ENCODE measurements at regions not wholly inside any gene's neighbourhood (a gene's known extent, or its start where the extent isn't known, plus 50 kb on each side); places are given as distances from the start of the nearest gene placed in this dataset.

DNA sequence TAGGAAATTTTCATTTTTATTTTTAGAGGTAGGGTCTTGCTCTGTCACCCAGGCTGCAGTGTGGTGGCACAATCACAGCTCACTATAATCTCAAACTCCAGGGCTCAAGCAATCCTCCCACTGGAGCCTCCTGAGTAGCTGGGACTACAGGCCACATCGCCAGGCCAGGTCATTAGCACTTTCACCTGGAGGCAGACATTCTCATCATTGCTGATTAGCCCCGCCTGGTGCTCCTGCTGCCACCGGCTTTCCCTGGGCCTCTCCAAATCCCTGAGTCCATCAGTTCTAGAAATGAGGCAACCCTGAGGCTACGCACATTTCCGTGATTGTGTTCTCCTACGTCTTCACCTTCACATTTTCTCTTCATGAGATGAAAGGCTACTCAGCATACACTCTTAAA is 607.7 kb upstream of the NRSN1 start:
- Histone ChIP-seq H3K36me3 (ENCODE audit: control insufficient read depth in 2 of 2, insufficient read depth in 1 of 2, low read length in 2 of 2) (no peaks in the 10 kb centered on the region), H3K27ac (ENCODE audit: extremely low read depth, low read depth, low read length) (no peak overlapping the region), H3K4me3 (ENCODE audit: low read depth, low read length) (no peak overlapping the region), H3K4me1 (ENCODE audit: control insufficient read depth, insufficient read depth, low read length) (no peaks in the 10 kb centered on the region), H3K9me3 (ENCODE audit: control insufficient read depth, insufficient read depth, low read depth, low read length) (no peaks in the 10 kb centered on the region)
- TF ChIP-seq ZNF426 (tag by site-specific recombination; IDR thresholded peaks at IDR 0.05), result no peak
- TF ChIP-seq, protein P1, sequence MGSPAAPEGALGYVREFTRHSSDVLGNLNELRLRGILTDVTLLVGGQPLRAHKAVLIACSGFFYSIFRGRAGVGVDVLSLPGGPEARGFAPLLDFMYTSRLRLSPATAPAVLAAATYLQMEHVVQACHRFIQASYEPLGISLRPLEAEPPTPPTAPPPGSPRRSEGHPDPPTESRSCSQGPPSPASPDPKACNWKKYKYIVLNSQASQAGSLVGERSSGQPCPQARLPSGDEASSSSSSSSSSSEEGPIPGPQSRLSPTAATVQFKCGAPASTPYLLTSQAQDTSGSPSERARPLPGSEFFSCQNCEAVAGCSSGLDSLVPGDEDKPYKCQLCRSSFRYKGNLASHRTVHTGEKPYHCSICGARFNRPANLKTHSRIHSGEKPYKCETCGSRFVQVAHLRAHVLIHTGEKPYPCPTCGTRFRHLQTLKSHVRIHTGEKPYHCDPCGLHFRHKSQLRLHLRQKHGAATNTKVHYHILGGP (tag by site-specific recombination; IDR thresholded peaks at IDR 0.05), result no peak
- TF ChIP-seq ZBTB26 (tag by site-specific recombination; optimal IDR thresholded peaks at IDR 0.05), result no peak
- no peak for TF ChIP-seq ZNF677 (tag by site-specific recombination; IDR thresholded peaks at IDR 0.05)
- TF ChIP-seq ZNF623 (tag by site-specific recombination; IDR thresholded peaks at IDR 0.05), result no peak
- TF ChIP-seq, protein P2, sequence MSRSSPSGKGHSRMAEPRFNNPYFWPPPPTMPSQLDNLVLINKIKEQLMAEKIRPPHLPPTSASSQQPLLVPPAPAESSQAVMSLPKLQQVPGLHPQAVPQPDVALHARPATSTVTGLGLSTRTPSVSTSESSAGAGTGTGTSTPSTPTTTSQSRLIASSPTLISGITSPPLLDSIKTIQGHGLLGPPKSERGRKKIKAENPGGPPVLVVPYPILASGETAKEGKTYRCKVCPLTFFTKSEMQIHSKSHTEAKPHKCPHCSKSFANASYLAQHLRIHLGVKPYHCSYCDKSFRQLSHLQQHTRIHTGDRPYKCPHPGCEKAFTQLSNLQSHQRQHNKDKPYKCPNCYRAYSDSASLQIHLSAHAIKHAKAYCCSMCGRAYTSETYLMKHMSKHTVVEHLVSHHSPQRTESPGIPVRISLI (tag by site-specific recombination; IDR thresholded peaks at IDR 0.05), result no peak
- no peak for TF ChIP-seq ZNF624 (tag by site-specific recombination; IDR thresholded peaks at IDR 0.05)
- no peak for TF ChIP-seq ZNF654 (tag by site-specific recombination; IDR thresholded peaks at IDR 0.05; ENCODE audit: low read depth)
- no peak for TF ChIP-seq ZNF48 (tag by site-specific recombination; IDR thresholded peaks at IDR 0.05)
- TF ChIP-seq MEIS1 (CRISPR knock-in tag; IDR thresholded peaks at IDR 0.05; ENCODE audit: borderline replicate concordance), result no peak
- no peak for TF ChIP-seq ZNF214 (tag by site-specific recombination; IDR thresholded peaks at IDR 0.05; ENCODE audit: borderline replicate concordance)
- TF ChIP-seq ZNF621 (tag by site-specific recombination; IDR thresholded peaks at IDR 0.05), result no peak
- TF ChIP-seq, protein P3, sequence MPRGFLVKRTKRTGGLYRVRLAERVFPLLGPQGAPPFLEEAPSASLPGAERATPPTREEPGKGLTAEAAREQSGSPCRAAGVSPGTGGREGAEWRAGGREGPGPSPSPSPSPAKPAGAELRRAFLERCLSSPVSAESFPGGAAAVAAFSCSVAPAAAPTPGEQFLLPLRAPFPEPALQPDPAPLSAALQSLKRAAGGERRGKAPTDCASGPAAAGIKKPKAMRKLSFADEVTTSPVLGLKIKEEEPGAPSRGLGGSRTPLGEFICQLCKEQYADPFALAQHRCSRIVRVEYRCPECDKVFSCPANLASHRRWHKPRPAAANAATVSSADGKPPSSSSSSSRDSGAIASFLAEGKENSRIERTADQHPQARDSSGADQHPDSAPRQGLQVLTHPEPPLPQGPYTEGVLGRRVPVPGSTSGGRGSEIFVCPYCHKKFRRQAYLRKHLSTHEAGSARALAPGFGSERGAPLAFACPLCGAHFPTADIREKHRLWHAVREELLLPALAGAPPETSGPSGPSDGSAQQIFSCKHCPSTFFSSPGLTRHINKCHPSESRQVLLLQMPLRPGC (tag by site-specific recombination; IDR thresholded peaks at IDR 0.05), result no peak
- TF ChIP-seq ZNF529 (tag by site-specific recombination; IDR thresholded peaks at IDR 0.05; ENCODE audit: insufficient replicate concordance), result no peak
- TF ChIP-seq ZFP37 (tag by site-specific recombination; IDR thresholded peaks at IDR 0.05), result no peak
- no peak for TF ChIP-seq ZNF555 (tag by site-specific recombination; conservative IDR thresholded peaks at IDR 0.05)
- TF ChIP-seq ZNF768 (tag by site-specific recombination; IDR thresholded peaks at IDR 0.05), result no peak
- TF ChIP-seq, protein P4, sequence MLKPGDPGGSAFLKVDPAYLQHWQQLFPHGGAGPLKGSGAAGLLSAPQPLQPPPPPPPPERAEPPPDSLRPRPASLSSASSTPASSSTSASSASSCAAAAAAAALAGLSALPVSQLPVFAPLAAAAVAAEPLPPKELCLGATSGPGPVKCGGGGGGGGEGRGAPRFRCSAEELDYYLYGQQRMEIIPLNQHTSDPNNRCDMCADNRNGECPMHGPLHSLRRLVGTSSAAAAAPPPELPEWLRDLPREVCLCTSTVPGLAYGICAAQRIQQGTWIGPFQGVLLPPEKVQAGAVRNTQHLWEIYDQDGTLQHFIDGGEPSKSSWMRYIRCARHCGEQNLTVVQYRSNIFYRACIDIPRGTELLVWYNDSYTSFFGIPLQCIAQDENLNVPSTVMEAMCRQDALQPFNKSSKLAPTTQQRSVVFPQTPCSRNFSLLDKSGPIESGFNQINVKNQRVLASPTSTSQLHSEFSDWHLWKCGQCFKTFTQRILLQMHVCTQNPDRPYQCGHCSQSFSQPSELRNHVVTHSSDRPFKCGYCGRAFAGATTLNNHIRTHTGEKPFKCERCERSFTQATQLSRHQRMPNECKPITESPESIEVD (tag by site-specific recombination; IDR thresholded peaks at IDR 0.05), result no peak
- no peak for TF ChIP-seq ZNF23 (tag by site-specific recombination; IDR thresholded peaks at IDR 0.05; ENCODE audit: borderline replicate concordance)
- ChIA-PET CTCF (no interaction called here), POLR2A (no interaction called here)
